K562 (cell line): ENCODE measurements at regions not wholly inside any gene's neighbourhood (a gene's known extent, or its start where the extent isn't known, plus 50 kb on each side); places are given as distances from the start of the nearest gene placed in this dataset.

Experiments used
- BCOR ChIP-seq: fragments of 450-650 bp; IDR thresholded peaks from 2 replicates; pipeline ENCODE4 v1.6.1; 2016
- BMI1 ChIP-seq: fragments of 150-350 bp; IDR thresholded peaks from 2 replicates; pipeline ENCODE4 v1.6.1; 2014; ENCODE audit warnings: low read length
- ESRRB ChIP-seq: fragments of 250-450 bp; sonication (Bioruptor Pico); IDR thresholded peaks from 2 replicates; pipeline ENCODE4 v1.5.0; 2020; ENCODE audit warnings: mild to moderate bottlenecking, moderate library complexity, borderline replicate concordance
- ILK ChIP-seq: fragments of 450-650 bp; IDR thresholded peaks from 2 replicates; pipeline ENCODE4 v1.6.1; 2016; ENCODE audit warnings: missing genetic modification characterization, low read depth, mild to moderate bottlenecking, missing compliant biosample characterization, moderate library complexity, borderline replicate concordance
- KDM1A ChIP-seq, 2 experiments: fragments of 450-650 bp; IDR thresholded peaks; 2 replicates each; pipeline ENCODE4 v1.6.1; 2016; ENCODE audit warnings: mild to moderate bottlenecking in 2 of 2
- MBD2 ChIP-seq: sonication (generic); IDR thresholded peaks from 2 replicates; pipeline ENCODE4 v1.6.1; 2016; ENCODE audit warnings: low read depth, borderline replicate concordance
- MYBL2 ChIP-seq, 2 experiments: fragments of 450-650 bp in 1 of 2; sonication (generic) in 1 of 2; formaldehyde crosslinking in 1 of 2; IDR thresholded peaks; 2 replicates each; pipeline versions ENCODE4 v1.6.1 to v1.8.1; 2017 to 2022; ENCODE audit warnings: borderline replicate concordance in 1 of 2, inconsistent platforms in 1 of 2, low read depth in 1 of 2, mild to moderate bottlenecking in 1 of 2, missing genetic modification reagents in 1 of 2, moderate library complexity in 1 of 2
- POLR2AphosphoS5 ChIP-seq: IDR thresholded peaks from 2 replicates; pipeline ENCODE4 v1.6.1; 2011; ENCODE audit warnings: mild to moderate bottlenecking, low read depth, low read length, moderate library complexity; ENCODE audit not compliant: control insufficient read depth, insufficient read depth
- YY1 ChIP-seq, 3 experiments: IDR thresholded peaks; 2 replicates each; pipeline ENCODE4 v1.6.1; 2011; ENCODE audit warnings: low read length in 2 of 3, mild to moderate bottlenecking in 2 of 3, moderate library complexity in 2 of 3, borderline replicate concordance in 1 of 3, control low read depth in 1 of 3, low read depth in 1 of 3; ENCODE audit not compliant: insufficient read depth in 3 of 3, insufficient replicate concordance in 2 of 3, control insufficient read depth in 1 of 3, insufficient read length in 1 of 3; ENCODE audit errors: extremely low read depth in 1 of 3
- ZNF184 ChIP-seq: sonication (generic); formaldehyde crosslinking; IDR thresholded peaks from 2 replicates; pipeline ENCODE4 v1.5.0; 2020; ENCODE audit warnings: missing genetic modification reagents
- TF ChIP-seq, protein P1 (sequence below): fragments of 450-650 bp; IDR thresholded peaks from 2 replicates; pipeline ENCODE4 v1.6.1; 2016; ENCODE audit warnings: low read depth, mild to moderate bottlenecking, moderate library complexity
- TF ChIP-seq, protein P2 (sequence below): fragments of 450-650 bp; conservative IDR thresholded peaks from 2 replicates; pipeline ENCODE4 v1.6.1; 2016; ENCODE audit warnings: missing genetic modification characterization, low read depth, mild to moderate bottlenecking, control low read depth, missing compliant biosample characterization
- TF ChIP-seq, protein P3 (sequence below), 3 experiments: IDR thresholded peaks in 2 of 3; conservative IDR thresholded peaks in 1 of 3; 2 replicates each; pipeline ENCODE4 v1.5.1; 2011 to 2012; ENCODE audit warnings: low read length in 3 of 3, mild to moderate bottlenecking in 3 of 3, control low read depth in 2 of 3, improper control_type of control experiment in 1 of 3, inconsistent platforms in 1 of 3, low read depth in 1 of 3, mixed read lengths in 1 of 3, moderate library complexity in 1 of 3; ENCODE audit not compliant: insufficient read depth in 2 of 3
- TF ChIP-seq, protein P4 (sequence below): sonication (generic); formaldehyde crosslinking; IDR thresholded peaks from 2 replicates; pipeline ENCODE4 v1.8.0; 2022; ENCODE audit warnings: mild to moderate bottlenecking, low read depth, missing genetic modification reagents

DNA sequence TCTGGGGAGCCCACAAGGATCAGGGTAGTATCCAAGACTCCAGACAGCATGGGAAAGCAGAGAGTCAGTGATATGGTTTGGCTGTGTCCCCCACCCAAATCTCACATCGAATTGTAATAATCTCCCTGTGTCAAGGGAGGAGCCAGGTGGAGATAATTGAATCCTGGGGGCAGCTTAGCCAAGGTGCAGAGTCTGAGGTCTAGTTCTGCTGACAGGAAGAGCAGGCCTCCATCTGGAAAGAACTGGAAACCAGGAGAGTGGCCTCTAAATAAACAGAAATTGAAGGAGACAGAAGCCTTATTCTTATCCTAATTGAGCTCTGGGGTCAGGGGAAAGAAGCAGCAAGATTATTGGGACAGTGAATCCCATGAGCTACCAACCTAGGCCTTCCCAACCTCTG lies 146.7 kb upstream of the NRP1 start:
- TF ChIP-seq MBD2 (no peak), YY1 (IDR thresholded peaks at IDR 0.05; ENCODE audit: borderline replicate concordance in 1 of 3, control insufficient read depth in 1 of 3, extremely low read depth in 1 of 3, insufficient read depth in 3 of 3, insufficient read length in 1 of 3, insufficient replicate concordance in 2 of 3, low read depth in 1 of 3, low read length in 2 of 3) (no peak), BMI1 (no peak), ESRRB (CRISPR knock-in tag) (no peak), KDM1A (IDR thresholded peaks at IDR 0.05) (no peak), ZNF184 (CRISPR knock-in tag) (no peak), MYBL2 (IDR thresholded peaks at IDR 0.05; ENCODE audit: low read depth) (no peak), MYBL2 (CRISPR knock-in tag; IDR thresholded peaks at IDR 0.05; ENCODE audit: borderline replicate concordance) (no peak), BCOR (no peak), ILK (tag) (no peak), POLR2AphosphoS5 (no peak)
- TF ChIP-seq, protein P1, sequence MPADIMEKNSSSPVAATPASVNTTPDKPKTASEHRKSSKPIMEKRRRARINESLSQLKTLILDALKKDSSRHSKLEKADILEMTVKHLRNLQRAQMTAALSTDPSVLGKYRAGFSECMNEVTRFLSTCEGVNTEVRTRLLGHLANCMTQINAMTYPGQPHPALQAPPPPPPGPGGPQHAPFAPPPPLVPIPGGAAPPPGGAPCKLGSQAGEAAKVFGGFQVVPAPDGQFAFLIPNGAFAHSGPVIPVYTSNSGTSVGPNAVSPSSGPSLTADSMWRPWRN, result no peak
- TF ChIP-seq, protein P2, sequence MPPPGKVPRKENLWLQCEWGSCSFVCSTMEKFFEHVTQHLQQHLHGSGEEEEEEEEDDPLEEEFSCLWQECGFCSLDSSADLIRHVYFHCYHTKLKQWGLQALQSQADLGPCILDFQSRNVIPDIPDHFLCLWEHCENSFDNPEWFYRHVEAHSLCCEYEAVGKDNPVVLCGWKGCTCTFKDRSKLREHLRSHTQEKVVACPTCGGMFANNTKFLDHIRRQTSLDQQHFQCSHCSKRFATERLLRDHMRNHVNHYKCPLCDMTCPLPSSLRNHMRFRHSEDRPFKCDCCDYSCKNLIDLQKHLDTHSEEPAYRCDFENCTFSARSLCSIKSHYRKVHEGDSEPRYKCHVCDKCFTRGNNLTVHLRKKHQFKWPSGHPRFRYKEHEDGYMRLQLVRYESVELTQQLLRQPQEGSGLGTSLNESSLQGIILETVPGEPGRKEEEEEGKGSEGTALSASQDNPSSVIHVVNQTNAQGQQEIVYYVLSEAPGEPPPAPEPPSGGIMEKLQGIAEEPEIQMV (tag), result no peak
- TF ChIP-seq, protein P3, sequence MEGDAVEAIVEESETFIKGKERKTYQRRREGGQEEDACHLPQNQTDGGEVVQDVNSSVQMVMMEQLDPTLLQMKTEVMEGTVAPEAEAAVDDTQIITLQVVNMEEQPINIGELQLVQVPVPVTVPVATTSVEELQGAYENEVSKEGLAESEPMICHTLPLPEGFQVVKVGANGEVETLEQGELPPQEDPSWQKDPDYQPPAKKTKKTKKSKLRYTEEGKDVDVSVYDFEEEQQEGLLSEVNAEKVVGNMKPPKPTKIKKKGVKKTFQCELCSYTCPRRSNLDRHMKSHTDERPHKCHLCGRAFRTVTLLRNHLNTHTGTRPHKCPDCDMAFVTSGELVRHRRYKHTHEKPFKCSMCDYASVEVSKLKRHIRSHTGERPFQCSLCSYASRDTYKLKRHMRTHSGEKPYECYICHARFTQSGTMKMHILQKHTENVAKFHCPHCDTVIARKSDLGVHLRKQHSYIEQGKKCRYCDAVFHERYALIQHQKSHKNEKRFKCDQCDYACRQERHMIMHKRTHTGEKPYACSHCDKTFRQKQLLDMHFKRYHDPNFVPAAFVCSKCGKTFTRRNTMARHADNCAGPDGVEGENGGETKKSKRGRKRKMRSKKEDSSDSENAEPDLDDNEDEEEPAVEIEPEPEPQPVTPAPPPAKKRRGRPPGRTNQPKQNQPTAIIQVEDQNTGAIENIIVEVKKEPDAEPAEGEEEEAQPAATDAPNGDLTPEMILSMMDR (IDR thresholded peaks at IDR 0.05 in 2 of 3, conservative IDR thresholded peaks at IDR 0.05 in 1 of 3; ENCODE audit: insufficient read depth in 2 of 3, low read depth in 1 of 3, low read length in 3 of 3), result no peak
- TF ChIP-seq, protein P4, sequence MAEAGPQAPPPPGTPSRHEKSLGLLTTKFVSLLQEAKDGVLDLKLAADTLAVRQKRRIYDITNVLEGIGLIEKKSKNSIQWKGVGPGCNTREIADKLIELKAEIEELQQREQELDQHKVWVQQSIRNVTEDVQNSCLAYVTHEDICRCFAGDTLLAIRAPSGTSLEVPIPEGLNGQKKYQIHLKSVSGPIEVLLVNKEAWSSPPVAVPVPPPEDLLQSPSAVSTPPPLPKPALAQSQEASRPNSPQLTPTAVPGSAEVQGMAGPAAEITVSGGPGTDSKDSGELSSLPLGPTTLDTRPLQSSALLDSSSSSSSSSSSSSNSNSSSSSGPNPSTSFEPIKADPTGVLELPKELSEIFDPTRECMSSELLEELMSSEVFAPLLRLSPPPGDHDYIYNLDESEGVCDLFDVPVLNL (CRISPR knock-in tag), result no peak
